ENCODE measurements at regions not wholly inside any gene's neighbourhood (a gene's known extent, or its start where the extent isn't known, plus 50 kb on each side); places are given as distances from the start of the nearest gene placed in this dataset.

DNA sequence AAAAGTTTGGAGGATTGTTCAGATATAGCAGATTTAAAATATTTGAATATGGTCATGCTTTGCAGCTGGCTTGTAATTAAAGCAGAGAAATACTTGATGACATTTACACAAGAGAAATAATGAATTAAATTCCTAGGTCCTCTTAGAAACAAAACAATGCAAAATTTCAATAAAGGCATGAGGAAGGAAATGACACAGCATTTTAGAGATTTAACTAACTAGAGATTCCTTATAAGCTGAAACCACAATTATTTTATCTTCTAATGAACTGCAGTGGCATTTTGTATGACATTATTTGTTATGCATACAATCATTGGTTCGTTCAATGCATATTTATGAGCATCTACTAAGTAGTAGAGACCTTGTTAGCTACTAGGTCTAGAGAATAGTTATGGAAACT is 490.9 kb downstream of the ZWINT start:
- TF ChIP-seq FOXP2 (optimal IDR thresholded peaks at IDR 0.05; ENCODE audit: borderline replicate concordance, extremely low read depth, extremely low read length, insufficient read depth) (no peak), TAF1 (IDR thresholded peaks at IDR 0.05; ENCODE audit: borderline replicate concordance, insufficient read depth, low read length) (no peak), SIN3A (IDR thresholded peaks at IDR 0.05; ENCODE audit: borderline replicate concordance, insufficient read depth, low read length) (no peak), POLR2AphosphoS5 (IDR thresholded peaks at IDR 0.05; ENCODE audit: low read depth, low read length) (no peak)
